Caco-2 (cell line): ENCODE measurements at regions not wholly inside any gene's neighbourhood (a gene's known extent, or its start where the extent isn't known, plus 50 kb on each side); places are given as distances from the start of the nearest gene placed in this dataset.

ENCODE experiments used
- BruUV-seq: library from RNA; stranded (reverse); fragments of 400-500 nt; replicated peaks from 2 replicates; lab custom pipeline; 2021; lab: Mats Ljungman, UMichigan
- CTCF ChIA-PET: fragments of 300-600 bp; sonication (Branson Sonifier 250); formaldehyde crosslinking; loops from one replicate; lab custom pipeline; 2022; ENCODE audit warnings: antibody characterized with exemption; lab: Charles Lee
- POLR2A ChIA-PET: fragments of 300-600 bp; sonication (Branson Sonifier 250); formaldehyde crosslinking; loops from one replicate; lab custom pipeline; 2022; ENCODE audit warnings: antibody characterized with exemption; lab: Charles Lee
- DNase-seq, 2 experiments: peaks; one replicate each; pipeline versions ENCODE4 v3.0.0 to v3.0.0-alpha.2; 2020 to 2022
- H3K27me3 ChIP-seq: replicated peaks from 2 replicates; pipeline ENCODE4 v1.6.0; 2011; ENCODE audit warnings: low read length; ENCODE audit not compliant: control insufficient read depth, insufficient read depth
- H3K36me3 ChIP-seq: 2 replicates; pipeline ENCODE4 v1.5.1; 2011; ENCODE audit warnings: low read length; ENCODE audit not compliant: control insufficient read depth, insufficient read depth
- H3K4me1 ChIP-seq: fragments of 250-450 bp; sonication (Bioruptor Pico); 2 replicates; pipeline ENCODE4 v1.5.1; 2020; ENCODE audit warnings: mild to moderate bottlenecking
- H3K4me3 ChIP-seq: 2 replicates; pipeline ENCODE4 v1.5.1; 2011; ENCODE audit warnings: low read depth, mild to moderate bottlenecking, control low read depth, low read length
- H3K9me3 ChIP-seq: fragments of 250-450 bp; sonication (Bioruptor Pico); 2 replicates; pipeline ENCODE4 v1.5.1; 2020; ENCODE audit warnings: mild to moderate bottlenecking, moderate library complexity
- H3K27ac Mint-ChIP-seq: one replicate; pipeline ENCODE4 v1.8.0; 2022; ENCODE audit warnings: mixed read lengths; ENCODE audit not compliant: unreplicated experiment
- H3K27me3 Mint-ChIP-seq: one replicate; pipeline ENCODE4 v1.8.0; 2022; ENCODE audit warnings: mixed read lengths; ENCODE audit not compliant: insufficient read depth, unreplicated experiment
- H3K36me3 Mint-ChIP-seq: one replicate; pipeline ENCODE4 v1.8.0; 2022; ENCODE audit warnings: mild to moderate bottlenecking, mixed read lengths; ENCODE audit not compliant: insufficient read depth, unreplicated experiment
- H3K4me1 Mint-ChIP-seq: one replicate; pipeline ENCODE4 v1.8.0; 2022; ENCODE audit warnings: low read depth, mixed read lengths; ENCODE audit not compliant: unreplicated experiment
- H3K4me3 Mint-ChIP-seq: one replicate; pipeline ENCODE4 v1.8.0; 2022; ENCODE audit warnings: mild to moderate bottlenecking, moderate library complexity, mixed read lengths; ENCODE audit not compliant: unreplicated experiment
- H3K9me3 Mint-ChIP-seq: one replicate; pipeline ENCODE4 v1.8.0; 2022; ENCODE audit warnings: mixed read lengths; ENCODE audit not compliant: unreplicated experiment
- intact Hi-C: fragments of 100-400 bp; cut with micrococcal nuclease; formaldehyde crosslinking; loops from one replicate; pipeline ENCODE4 v1.10.0; 2022; ENCODE audit not compliant: unreplicated experiment
- TF ChIP-seq, protein P1 (sequence below), 2 experiments: fragments of 200-600 bp in 1 of 2; IDR thresholded peaks; 1 replicate in 1 of 2; 2 replicates in 1 of 2; pipeline versions ENCODE4 v1.5.1 to v1.8.0; 2011 to 2022; ENCODE audit warnings: antibody characterized with exemption in 1 of 2, control low read depth in 1 of 2, inconsistent platforms in 1 of 2, low read depth in 1 of 2, low read length in 1 of 2, mild to moderate bottlenecking in 1 of 2, moderate library complexity in 1 of 2; ENCODE audit not compliant: insufficient read depth in 1 of 2, severe bottlenecking in 1 of 2, unreplicated experiment in 1 of 2

DNA sequence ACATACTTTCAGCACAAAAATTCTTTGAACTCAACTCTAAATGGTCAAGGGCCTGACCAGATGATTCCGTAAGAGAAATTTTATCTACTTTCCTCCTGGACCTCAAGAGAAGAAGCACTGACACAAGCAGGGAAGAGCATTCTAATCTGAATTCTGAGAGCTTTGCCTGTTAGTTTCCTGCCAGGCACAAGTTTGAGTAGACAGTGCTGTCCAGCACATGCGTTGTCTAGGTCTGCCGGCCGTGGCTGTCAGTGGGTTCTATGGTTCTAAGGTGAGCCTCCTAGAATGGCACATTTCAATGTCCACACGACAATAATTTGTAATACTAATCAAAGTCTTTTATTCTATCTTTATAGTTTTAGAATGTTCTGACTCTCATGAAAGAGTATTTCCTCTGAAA lies 91.9 kb downstream of the RFPL4B start:
- H3K27me3 Mint-ChIP-seq = no peaks in the 10 kb centered on the region
- Histone ChIP-seq H3K4me1 (peaks cover 26% of the 10 kb centered on the region), H3K9me3 (no peaks in the 10 kb centered on the region), H3K36me3 (no peaks in the 10 kb centered on the region), H3K27me3 (no peaks in the 10 kb centered on the region), H3K4me3 (no peak overlapping the region)
- H3K4me1 Mint-ChIP-seq = peaks cover 7% of the 10 kb centered on the region
- no peak overlapping the region for H3K27ac Mint-ChIP-seq
- no TSS peak for BruUV-seq
- CTCF ChIA-PET = no interaction called here
- peak in 1 of 2 experiments; percentile 20 for DNase-seq
- no peaks in the 10 kb centered on the region for H3K9me3 Mint-ChIP-seq
- TF ChIP-seq, protein P1, sequence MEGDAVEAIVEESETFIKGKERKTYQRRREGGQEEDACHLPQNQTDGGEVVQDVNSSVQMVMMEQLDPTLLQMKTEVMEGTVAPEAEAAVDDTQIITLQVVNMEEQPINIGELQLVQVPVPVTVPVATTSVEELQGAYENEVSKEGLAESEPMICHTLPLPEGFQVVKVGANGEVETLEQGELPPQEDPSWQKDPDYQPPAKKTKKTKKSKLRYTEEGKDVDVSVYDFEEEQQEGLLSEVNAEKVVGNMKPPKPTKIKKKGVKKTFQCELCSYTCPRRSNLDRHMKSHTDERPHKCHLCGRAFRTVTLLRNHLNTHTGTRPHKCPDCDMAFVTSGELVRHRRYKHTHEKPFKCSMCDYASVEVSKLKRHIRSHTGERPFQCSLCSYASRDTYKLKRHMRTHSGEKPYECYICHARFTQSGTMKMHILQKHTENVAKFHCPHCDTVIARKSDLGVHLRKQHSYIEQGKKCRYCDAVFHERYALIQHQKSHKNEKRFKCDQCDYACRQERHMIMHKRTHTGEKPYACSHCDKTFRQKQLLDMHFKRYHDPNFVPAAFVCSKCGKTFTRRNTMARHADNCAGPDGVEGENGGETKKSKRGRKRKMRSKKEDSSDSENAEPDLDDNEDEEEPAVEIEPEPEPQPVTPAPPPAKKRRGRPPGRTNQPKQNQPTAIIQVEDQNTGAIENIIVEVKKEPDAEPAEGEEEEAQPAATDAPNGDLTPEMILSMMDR (IDR thresholded peaks at IDR 0.05; ENCODE audit: insufficient read depth in 1 of 2, low read depth in 1 of 2, low read length in 1 of 2, severe bottlenecking in 1 of 2, unreplicated experiment in 1 of 2) = no peak
- peak overlapping the region; percentile 28 for H3K4me3 Mint-ChIP-seq
- no peaks in the 10 kb centered on the region for H3K36me3 Mint-ChIP-seq
- POLR2A ChIA-PET = no interaction called here
- intact Hi-C loops = loop anchor here (1.0 kb wide), 1 partner anchor 32 kb away; no protein-coding TSS in a partner anchor

DNA sequence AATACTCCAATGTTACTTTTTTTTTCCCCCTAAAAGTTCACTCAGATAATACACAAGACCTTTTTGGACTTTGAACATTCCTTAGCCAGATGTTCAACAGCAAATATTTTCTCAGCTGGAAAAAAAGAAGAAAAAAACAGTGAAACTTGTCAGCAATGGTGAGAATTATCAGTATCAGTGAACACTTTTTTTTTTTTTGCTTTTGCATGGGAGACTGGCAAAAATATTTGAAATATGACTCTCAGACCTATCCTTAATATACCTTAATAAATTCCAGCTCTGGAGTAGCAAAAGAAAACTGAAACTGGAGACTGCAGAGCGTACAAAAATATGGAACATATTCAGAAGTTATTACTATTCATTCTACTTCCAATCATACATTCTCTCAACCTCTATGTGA lies 92.3 kb downstream of the RFPL4B start:
- Mint-ChIP-seq H3K27me3 (no peaks in the 10 kb centered on the region), H3K4me1 (peaks cover 7% of the 10 kb centered on the region), H3K36me3 (no peaks in the 10 kb centered on the region), H3K4me3 (peak overlapping the region; percentile 28), H3K27ac (no peak overlapping the region), H3K9me3 (no peaks in the 10 kb centered on the region)
- BruUV-seq = no TSS peak
- TF ChIP-seq, protein P1 (IDR thresholded peaks at IDR 0.05; ENCODE audit: insufficient read depth in 1 of 2, low read depth in 1 of 2, low read length in 1 of 2, severe bottlenecking in 1 of 2, unreplicated experiment in 1 of 2) = no peak
- ChIA-PET CTCF (interaction anchor here (1.0 kb wide), 1 partner anchor 25 kb away, joined by 3 read pairs; no protein-coding TSS in a partner anchor), POLR2A (no interaction called here)
- no peaks in the 10 kb centered on the region for H3K9me3 ChIP-seq
- peak in 1 of 2 experiments; percentile 9 for DNase-seq
- intact Hi-C loops = loop anchor here (1.0 kb wide), 1 partner anchor 32 kb away; no protein-coding TSS in a partner anchor
- no peaks in the 10 kb centered on the region for H3K36me3 ChIP-seq
- H3K27me3 ChIP-seq = no peaks in the 10 kb centered on the region
- H3K4me3 ChIP-seq = no peak overlapping the region
- peaks cover 26% of the 10 kb centered on the region for H3K4me1 ChIP-seq

DNA sequence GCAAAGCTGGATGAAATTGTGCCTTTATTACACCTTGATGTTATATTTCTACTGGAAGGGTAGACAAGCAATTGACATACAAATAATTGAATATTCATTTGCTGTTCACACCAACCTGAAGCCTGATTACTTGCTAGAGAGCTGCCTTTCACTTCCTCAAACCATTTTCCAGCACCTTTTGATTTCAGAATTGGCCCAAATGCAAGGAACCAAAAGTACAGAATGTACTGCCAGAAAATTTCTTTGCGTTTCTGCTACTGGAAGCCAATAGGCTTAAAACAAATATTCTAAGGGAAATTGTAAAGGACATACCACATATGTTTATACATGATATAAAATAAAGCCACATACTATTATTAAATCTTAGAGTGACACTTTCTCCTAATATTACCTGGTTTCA lies 94.5 kb downstream of the RFPL4B start:
- no peaks in the 10 kb centered on the region for H3K36me3 ChIP-seq
- intact Hi-C loops = no loop called here
- no peaks in the 10 kb centered on the region for H3K36me3 Mint-ChIP-seq
- H3K27ac Mint-ChIP-seq = no peak overlapping the region
- H3K4me3 ChIP-seq = no peak overlapping the region
- DNase-seq = no peak
- H3K9me3 ChIP-seq = no peaks in the 10 kb centered on the region
- TF ChIP-seq, protein P1 (IDR thresholded peaks at IDR 0.05; ENCODE audit: insufficient read depth in 1 of 2, low read depth in 1 of 2, low read length in 1 of 2, severe bottlenecking in 1 of 2, unreplicated experiment in 1 of 2) = no peak
- no peaks in the 10 kb centered on the region for H3K9me3 Mint-ChIP-seq
- no peak overlapping the region for H3K4me3 Mint-ChIP-seq
- H3K27me3 Mint-ChIP-seq = no peaks in the 10 kb centered on the region
- ChIA-PET POLR2A (no interaction called here), CTCF (no interaction called here)
- no peaks in the 10 kb centered on the region for H3K27me3 ChIP-seq
- no TSS peak for BruUV-seq
- H3K4me1 ChIP-seq = peaks cover 26% of the 10 kb centered on the region
- H3K4me1 Mint-ChIP-seq = peaks cover 7% of the 10 kb centered on the region
